ENCODE measurements at regions not wholly inside any gene's neighbourhood (a gene's known extent, or its start where the extent isn't known, plus 50 kb on each side); places are given as distances from the start of the nearest gene placed in this dataset.

GRCh38 chr2:234242459-234242836, 191.9 kb downstream of the SPP2 start:
- Histone ChIP-seq H3K4me2 (ENCODE audit: low read length) (no peak overlapping the region), H2AFZ (no peak overlapping the region), H3K36me3 (ENCODE audit: control insufficient read depth, insufficient read depth, low read length) (no peaks in the 10 kb centered on the region)

GRCh38 chr2:234241656-234242458, 191.4 kb downstream of the SPP2 start:
- Histone ChIP-seq H3K9ac (no peak overlapping the region), H3K4me3 (ENCODE audit: low read depth, low read length) (no peak overlapping the region), H3K27me3 (ENCODE audit: control insufficient read depth, insufficient read depth, low read length) (no peaks in the 10 kb centered on the region), H3K9me3 (ENCODE audit: control insufficient read depth, low read length) (no peaks in the 10 kb centered on the region), H3K36me3 (ENCODE audit: control insufficient read depth, insufficient read depth, low read length) (no peaks in the 10 kb centered on the region), H3K79me2 (no peaks in the 10 kb centered on the region), H3K4me2 (ENCODE audit: low read length) (no peak overlapping the region), H3K27ac (no peak overlapping the region), H3K4me1 (no peaks in the 10 kb centered on the region), H2AFZ (no peak overlapping the region)
- TF ChIP-seq CTCF (IDR thresholded peaks at IDR 0.05): no peak

More at GRCh38 chr2:234242459-234242836, 191.9 kb downstream of the SPP2 start:
- Histone ChIP-seq H3K79me2 (no peaks in the 10 kb centered on the region), H3K4me1 (no peaks in the 10 kb centered on the region), H3K27ac (no peak overlapping the region), H3K9me3 (ENCODE audit: control insufficient read depth, low read length) (no peaks in the 10 kb centered on the region), H3K27me3 (ENCODE audit: control insufficient read depth, insufficient read depth, low read length) (no peaks in the 10 kb centered on the region), H3K9ac (no peak overlapping the region), H3K4me3 (ENCODE audit: low read depth, low read length) (no peak overlapping the region)
- no peak for TF ChIP-seq CTCF (IDR thresholded peaks at IDR 0.05)

GRCh38 chr2:234240917-234241316, 190.4 kb downstream of the SPP2 start:
- Histone ChIP-seq H3K27me3 (ENCODE audit: control insufficient read depth, insufficient read depth, low read length) (no peaks in the 10 kb centered on the region), H3K27ac (no peak overlapping the region), H3K4me1 (no peaks in the 10 kb centered on the region), H3K79me2 (no peaks in the 10 kb centered on the region), H3K4me3 (ENCODE audit: low read depth, low read length) (no peak overlapping the region), H3K9me3 (ENCODE audit: control insufficient read depth, low read length) (no peaks in the 10 kb centered on the region), H3K9ac (no peak overlapping the region), H2AFZ (no peak overlapping the region), H3K36me3 (ENCODE audit: control insufficient read depth, insufficient read depth, low read length) (no peaks in the 10 kb centered on the region), H3K4me2 (ENCODE audit: low read length) (no peak overlapping the region)
- TF ChIP-seq CTCF (IDR thresholded peaks at IDR 0.05): no peak

GRCh38 chr2:234235191-234235590, 184.7 kb downstream of the SPP2 start:
- Histone ChIP-seq H3K9ac (no peak overlapping the region), H3K4me3 (ENCODE audit: low read depth, low read length) (no peak overlapping the region), H3K9me3 (ENCODE audit: control insufficient read depth, low read length) (no peaks in the 10 kb centered on the region), H3K4me1 (no peaks in the 10 kb centered on the region), H3K79me2 (no peaks in the 10 kb centered on the region), H2AFZ (no peak overlapping the region), H3K36me3 (ENCODE audit: control insufficient read depth, insufficient read depth, low read length) (no peaks in the 10 kb centered on the region), H3K4me2 (ENCODE audit: low read length) (no peak overlapping the region), H3K27ac (no peak overlapping the region), H3K27me3 (ENCODE audit: control insufficient read depth, insufficient read depth, low read length) (no peaks in the 10 kb centered on the region)
- no peak for TF ChIP-seq CTCF (IDR thresholded peaks at IDR 0.05)

GRCh38 chr2:234231460-234231859, 181.0 kb downstream of the SPP2 start:
- Histone ChIP-seq H3K36me3 (ENCODE audit: control insufficient read depth, insufficient read depth, low read length) (no peaks in the 10 kb centered on the region), H2AFZ (no peak overlapping the region), H3K79me2 (no peaks in the 10 kb centered on the region), H3K4me3 (ENCODE audit: low read depth, low read length) (no peak overlapping the region), H3K9ac (no peak overlapping the region), H3K4me2 (ENCODE audit: low read length) (no peak overlapping the region), H3K27me3 (ENCODE audit: control insufficient read depth, insufficient read depth, low read length) (no peaks in the 10 kb centered on the region), H3K27ac (no peak overlapping the region), H3K4me1 (no peaks in the 10 kb centered on the region), H3K9me3 (ENCODE audit: control insufficient read depth, low read length) (no peaks in the 10 kb centered on the region)
- TF ChIP-seq CTCF (IDR thresholded peaks at IDR 0.05): no peak

Data from parathyroid adenoma (tissue), 2 donors.